NCI-H2227 (cell line): ENCODE measurements at regions not wholly inside any gene's neighbourhood (a gene's known extent, or its start where the extent isn't known, plus 50 kb on each side); places are given as distances from the start of the nearest gene placed in this dataset.
A peak's percentile ranks its signal among the peaks of the same experiment; 100 is the strongest.
"Not testable (repeated sequence)": the region's sequence is repeated elsewhere in the genome, so short reads cannot be mapped to it uniquely, and the experiment has no call there.

Experiments
- DNase-seq: peaks from one replicate; lab custom pipeline; 2025; ENCODE audit not compliant: unreplicated experiment; lab: John Stamatoyannopoulos, UW

DNA sequence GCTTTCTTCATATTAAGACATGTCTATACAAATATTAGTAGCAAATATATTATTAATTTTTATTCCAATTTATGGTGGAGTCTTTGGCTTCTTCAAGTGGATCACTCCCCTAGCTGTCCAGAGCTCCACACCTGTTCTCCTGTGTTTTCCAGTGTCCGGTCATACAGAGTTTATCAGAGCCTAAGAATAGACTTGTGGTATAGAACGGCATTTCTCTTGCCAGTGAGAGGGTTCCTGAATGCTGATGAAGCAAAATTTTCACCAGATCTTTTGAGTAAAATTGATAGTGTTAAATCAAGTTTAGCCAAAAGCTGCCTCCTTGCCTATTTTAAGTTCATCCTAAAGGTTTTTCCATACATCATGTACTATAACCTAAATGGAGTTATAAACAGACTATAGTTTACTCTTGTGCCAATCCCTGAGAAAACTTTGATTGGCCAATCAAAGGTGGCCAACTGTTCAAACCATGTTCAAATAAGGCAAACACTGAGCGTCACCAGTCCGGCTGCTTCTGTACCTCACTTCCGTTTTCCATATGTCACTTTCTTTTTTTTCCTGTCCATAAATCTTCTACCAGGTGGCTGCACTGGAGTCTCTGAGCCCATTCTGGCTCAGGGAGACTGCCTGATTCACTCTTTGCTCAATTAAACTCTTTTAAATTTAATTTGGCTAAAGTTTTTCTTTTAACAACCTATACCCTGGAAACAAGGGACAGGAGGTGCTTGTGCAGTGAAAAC is 422.7 kb upstream of the FRG2C start:
- not testable (repeated sequence) for DNase-seq

DNA sequence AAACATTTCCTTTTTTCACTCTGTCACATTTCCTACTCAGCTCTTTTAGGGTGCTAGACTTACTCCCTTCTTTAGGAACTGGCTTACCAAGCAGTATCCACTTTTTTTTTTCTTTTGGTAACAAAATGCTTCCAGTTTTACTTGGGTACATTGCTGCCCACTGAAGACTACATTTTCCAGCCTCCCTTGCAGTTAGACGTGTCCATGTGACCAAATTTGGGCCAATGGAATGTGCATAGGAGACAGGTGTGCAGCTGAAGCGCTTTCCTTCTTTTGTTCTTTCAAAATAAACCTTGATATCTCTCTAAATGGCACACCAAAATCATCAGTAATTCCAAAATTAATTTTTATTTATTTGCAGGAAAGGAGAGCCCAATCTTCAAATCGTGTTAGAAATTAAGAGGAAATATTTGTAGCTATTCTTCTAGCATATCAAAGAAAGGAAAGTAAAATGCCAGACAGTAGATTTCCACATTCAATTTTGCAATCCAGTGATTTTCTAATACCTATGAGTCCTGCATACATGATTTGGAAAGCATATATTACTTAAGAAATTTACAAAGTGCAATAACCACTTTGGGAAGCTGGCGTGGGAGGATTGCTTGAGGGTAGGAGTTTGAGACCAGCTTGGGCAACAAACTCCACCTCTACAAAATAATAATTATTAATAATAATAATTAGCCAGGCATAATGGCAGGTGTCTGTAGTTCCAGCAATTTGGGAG is 422.0 kb upstream of the FRG2C start:
- DNase-seq: no peak

DNA sequence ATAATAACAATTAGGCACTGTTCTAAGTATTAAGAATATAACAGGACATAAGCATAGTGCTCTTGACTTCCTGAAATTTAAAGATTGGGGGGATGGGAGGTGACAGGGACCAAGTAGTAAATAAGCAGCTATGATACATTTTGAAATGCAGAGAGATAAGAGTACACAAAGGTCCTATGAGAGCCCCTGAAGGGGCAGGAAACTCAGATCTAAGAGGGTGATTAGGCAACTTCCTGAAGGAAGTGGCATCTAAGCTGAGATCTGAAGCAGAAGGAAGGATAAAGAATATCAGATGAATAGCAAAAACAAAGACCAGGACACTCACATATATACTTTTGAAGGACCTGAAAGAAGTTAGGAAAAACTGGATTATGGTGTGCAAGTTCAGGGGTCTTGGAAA is 415.2 kb upstream of the FRG2C start:
- no peak for DNase-seq

DNA sequence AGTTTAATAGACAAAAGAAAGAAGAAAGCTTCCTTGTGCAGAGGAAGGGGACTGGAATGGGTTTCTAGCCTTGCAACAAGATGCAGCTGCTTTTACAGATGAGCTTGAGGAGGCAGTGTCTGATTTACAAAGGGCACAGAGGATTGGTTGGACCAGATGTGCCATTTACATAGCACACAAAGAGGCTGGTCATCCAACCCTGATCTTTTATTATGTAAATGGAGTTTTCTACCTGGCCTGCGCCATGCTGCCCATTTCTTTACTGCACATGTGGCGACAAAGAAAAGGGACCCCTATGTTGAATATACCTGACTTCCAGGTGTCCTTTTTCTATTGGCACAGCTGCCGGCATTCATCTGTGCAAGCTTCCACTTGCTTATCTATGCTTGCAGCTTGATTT is 409.4 kb upstream of the FRG2C start:
- no peak for DNase-seq

DNA sequence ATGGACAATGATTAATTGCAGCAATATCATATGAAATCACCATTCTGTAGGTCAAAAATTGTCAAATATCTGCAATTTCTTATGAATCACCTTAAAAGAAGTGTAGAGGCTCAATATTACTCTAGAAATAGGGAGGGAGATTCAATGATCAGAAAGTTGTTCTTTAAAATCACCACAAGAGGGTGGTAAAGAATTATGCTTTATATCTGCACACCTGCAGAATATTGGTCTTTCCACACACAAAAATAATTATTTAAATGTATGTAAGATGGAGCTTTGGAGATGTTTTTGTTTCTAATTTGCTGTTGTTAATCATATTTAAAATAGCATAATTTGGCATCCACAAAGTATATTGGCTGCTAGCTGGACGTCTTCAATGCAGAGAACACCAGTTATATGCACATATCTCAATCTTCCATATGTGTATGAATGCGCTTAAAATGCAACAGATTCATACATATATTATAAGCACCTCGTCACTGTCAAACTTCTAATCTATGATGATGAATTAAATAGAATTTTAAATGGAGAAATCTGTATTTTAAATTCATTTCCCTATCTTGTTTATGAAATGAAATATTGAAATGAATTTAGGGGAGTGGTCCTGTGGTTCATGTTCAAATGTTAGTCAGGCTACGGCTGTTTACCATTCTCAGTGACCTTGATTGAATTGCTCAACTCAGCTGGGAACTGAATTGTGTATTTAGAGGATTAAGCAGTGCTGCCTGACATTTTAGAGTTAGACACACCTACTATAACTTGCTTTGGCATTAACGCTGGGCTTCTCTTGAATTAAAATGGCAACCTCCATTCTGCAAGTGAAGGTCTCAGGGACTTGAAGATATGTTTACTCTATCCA is 405.1 kb upstream of the FRG2C start:
- DNase-seq: peak; percentile 0

DNA sequence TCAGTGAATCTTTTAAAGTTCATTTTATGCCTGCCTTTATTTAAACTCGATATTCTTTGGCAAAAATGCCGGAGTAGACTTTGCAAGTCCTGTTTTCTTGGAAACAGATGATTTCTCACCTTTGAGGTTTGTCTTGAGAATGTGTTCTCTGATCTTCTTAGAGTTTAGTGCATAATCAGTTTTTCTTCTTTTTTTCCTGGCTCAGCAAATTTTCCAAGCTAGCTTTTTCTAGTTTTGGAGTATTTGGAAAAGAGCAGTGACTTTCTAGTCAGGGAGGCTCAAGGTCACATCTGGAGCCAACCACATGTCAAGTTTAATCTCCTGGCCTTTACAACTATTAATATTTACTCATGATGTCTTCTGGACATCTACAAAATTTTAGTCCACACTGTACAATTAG is 403.2 kb upstream of the FRG2C start:
- DNase-seq: not testable (repeated sequence)

DNA sequence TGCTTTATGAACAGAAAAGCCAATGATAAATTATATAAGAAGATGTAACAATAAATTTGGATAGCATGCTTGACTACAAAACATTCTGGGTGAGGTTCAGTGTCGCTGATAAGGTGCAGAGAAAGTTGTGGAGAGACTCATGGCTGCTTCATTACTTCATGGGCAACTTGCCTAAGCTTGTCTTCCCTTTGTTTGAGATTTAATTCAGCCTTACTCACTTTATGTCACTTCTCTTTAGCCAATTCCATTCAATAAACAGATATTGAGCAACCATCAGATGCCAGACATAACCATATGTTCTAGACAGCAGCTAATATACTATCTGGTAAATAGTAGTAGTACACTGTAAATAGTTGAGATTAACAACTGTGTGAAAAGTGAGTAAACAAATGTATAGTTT is 401.5 kb upstream of the FRG2C start:
- DNase-seq: no peak

DNA sequence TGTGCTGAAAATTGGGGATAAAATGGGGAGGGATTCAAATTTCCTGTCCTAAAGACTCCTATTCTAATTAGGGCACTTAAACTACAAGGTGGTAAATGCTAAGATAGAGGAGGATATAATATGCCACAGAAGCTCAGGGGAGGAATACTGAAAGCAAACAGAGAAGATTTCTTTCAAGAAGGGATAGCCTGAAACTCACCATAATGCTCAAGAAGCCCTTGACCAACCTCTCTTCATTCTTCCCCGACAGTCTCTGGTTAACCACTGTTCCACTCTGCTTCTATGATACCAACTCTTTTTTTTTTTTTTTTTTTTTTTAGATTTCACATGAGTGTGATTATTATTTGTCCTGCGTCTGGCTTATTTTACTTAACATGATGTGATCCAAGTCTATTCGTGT is 398.2 kb upstream of the FRG2C start:
- DNase-seq: no peak

DNA sequence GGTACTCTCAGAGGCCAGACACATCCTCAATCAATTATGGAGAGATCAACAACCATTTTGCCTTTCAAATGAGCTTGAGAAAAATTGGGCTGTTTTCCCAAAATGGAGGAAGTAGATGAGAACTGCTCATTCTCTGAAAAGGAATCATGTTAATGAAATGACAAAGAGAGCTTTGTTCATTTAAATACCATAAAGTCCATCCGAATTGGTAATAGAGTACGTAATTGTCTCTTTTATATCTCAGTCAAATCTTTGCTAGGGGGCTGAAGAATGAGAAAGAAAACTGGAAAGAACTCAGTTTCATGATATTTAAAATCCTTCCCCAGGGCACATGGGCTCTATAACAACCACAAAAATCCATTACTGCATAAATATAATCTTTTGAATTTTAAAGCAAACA is 395.6 kb upstream of the FRG2C start:
- not testable (repeated sequence) for DNase-seq

DNA sequence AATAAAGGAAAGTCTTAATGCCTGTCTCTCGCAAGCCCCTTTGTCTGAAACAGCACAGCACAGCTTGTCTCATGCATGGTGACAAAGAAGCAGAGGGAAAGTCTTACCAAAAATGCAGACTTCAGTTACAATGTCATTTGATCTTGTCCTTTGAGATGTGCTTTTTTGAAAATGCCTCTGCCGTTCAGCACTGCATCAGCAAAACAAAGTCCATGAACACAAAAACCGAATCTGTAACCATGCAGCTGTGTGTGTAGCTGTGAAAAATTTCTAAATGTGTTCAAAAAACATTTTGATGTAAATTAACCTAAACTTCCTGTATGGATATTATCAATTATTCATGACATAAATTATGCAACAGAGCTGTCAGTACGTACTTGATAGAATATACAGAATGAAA is 391.9 kb upstream of the FRG2C start:
- DNase-seq: not testable (repeated sequence)

DNA sequence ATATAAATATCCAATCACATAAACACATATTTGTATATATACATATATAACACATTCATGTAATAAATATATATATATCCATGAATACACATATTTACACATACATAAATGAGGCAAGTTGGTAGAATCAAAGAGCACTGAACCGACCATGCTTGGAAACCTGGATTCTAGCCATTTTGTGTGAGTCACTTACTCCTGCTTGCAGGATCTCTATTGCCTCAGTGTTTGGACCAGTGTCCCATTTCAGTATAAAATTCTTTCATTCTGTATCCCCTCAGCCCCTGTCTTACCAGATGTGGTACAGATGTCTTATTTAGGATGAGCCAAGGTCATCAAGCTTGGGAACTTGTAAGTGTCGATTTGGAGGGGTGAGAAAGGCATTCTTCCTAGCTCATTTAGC is 391.4 kb upstream of the FRG2C start:
- no peak for DNase-seq

DNA sequence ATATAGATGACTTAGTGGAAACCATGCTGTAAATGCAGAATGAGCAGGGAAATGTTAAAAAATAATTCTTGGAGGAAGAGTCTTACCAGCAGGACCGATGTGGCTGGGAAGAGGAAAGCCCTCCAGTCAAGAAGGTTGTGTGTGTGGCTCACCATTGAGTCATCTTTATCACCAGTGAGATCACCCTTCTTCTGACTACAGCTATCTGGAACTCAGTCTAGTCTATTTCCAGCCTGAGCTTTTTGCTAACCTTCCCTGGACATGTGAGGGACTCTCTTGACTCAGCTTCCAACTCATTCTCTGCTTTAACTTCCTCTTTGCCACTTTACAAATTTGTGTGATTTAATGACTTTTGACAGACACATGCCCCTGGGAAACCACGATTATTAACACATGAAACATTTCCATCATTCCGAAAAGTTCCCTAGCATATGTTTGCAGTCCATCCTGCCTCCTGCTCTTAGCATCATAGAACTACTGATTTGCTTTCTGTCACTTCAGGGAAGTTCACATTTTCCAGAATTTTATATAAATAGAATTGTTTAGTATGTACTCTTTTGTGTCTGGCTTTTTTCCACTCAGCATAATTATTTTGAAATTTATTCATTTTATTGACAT is 378.5 kb upstream of the FRG2C start:
- DNase-seq: not testable (repeated sequence)

DNA sequence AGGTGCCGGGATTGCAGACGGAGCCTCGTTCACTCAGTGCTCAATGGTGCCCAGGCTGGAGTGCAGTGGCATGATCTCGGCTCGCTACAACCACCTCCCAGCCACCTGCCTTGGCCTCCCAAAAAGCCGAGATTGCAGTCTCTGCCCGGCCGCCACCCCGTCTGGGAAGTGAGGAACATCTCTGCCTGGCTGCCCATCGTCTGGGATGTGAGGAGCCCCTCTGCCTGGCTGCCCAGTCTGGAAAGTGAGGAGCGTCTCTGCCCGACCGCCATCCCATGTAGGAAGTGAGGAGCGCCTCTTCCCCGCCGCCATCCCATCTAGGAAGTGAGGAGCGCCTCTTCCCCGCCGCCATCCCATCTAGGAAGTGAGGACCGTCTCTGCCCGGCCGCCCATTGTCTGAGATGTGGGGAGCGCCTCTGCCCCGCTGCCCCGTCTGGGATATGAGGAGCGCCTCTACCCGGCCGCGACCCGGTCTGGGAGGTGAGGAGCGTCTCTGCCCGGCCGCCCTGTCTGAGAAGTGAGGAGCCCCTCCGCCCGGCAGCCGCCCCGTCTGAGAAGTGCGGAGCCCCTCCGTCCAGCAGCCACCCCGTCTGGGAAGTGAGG is 375.1 kb upstream of the FRG2C start:
- DNase-seq: not testable (repeated sequence)

DNA sequence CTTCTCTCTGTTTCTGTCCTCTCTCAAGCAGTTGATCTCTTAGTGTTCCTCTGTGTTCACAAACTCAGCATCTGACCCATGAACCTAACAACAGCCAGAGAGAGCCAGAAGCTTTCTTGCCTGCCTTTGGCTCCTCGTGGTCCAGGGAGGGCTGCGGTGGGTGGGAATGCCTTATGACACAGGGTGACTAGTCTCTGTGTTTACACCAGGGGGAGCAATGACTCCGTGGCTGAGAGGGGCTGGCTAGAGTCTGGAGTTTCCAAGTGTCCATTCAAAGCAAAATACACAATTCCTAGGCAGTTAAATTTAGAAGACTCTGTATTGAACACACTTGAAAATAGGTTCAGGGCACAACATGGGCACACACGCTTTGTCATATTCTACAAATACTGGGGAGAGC is 370.0 kb upstream of the FRG2C start:
- DNase-seq: peak; percentile 4

DNA sequence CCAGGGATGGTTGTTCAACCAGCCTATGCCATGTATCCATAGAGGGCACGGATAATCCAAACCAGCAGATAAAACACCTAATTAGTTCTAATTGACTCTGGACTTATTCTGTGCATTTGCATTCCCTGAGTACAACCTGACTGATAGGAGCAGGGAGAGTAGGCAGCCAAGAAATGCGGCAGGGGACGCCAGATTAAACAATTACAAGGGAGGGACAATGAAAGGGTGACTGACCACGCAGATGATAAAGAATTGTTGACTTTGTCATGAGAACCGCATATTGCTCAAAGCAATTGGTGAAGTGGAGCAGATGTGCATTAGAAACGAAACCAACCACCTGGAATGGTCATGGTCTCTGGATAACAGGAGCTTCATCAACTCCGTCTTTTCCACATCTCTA is 369.1 kb upstream of the FRG2C start:
- DNase-seq: no peak

DNA sequence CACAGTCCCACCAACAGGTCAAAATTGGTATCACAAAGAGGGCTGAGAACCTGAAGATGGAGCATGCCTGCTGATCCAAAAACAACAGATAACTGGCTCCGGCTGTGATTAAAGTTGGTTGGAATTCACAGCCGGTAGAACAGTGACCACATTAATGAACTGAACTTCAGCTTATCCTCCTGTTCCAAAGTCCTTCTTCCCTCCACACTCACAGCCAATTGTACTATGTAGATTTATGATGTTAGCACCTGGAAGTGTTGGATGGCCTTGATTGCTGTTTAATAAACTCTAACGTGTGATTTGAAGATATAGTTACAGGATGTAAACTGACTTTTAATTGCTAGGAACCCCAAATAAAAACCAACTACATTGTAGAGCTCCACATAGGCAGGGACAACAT is 367.3 kb upstream of the FRG2C start:
- DNase-seq: no peak

DNA sequence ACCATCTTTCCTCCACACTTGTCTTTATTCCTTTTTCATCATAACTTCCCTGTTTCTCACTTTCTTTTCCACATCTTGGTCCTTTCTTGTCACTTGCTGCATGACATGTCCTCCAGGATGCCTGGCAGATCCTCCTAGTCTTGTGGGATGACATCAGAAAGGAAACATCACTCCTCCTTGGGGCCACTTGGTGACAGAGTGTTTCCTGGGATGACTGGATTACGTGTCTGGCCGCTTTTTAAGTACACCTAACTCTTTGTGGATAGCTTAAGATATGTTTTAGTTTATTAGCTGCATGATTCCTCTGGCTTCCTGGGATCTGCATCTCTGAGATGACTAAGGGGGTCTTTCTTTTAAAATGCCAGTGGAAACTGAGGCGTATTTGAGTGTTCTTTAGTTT is 363.5 kb upstream of the FRG2C start:
- no peak for DNase-seq

DNA sequence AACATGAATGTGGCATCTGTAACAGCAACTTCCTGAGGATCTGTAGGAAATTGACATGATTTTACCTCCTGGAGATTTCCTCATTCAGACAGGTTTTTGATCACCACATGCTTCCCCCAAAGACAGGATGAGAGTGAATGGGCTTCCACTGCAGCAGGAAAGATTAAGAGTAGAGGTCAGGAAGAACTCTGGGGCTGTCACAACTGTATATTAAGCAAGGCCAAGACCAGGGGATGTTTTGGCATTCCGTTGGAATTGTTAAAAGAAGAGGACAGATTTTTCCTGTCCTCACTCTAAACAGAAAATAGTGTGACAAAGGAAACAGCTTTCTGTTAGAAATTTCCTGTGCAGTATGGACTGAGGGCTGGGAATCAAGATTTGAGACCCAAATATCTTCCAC is 363.1 kb upstream of the FRG2C start:
- not testable (repeated sequence) for DNase-seq

DNA sequence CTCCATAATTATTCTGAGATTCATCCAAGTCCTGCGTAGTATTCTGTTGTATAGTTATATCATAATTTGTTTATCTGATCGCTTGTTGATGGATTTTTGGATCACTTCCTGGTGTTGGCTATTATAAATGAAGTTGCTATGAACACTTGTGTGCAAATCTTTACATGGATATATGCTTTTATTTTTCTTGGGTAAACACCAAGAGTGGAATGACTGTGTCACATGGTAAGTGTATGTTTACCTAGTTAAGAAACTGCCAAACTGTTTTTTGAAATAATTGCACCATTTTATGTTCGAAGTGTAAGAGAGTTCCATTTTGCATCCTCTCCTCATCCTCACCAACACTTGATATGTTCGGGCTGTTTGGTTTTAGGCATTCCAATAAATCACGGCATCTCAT is 360.4 kb upstream of the FRG2C start:
- no peak for DNase-seq

DNA sequence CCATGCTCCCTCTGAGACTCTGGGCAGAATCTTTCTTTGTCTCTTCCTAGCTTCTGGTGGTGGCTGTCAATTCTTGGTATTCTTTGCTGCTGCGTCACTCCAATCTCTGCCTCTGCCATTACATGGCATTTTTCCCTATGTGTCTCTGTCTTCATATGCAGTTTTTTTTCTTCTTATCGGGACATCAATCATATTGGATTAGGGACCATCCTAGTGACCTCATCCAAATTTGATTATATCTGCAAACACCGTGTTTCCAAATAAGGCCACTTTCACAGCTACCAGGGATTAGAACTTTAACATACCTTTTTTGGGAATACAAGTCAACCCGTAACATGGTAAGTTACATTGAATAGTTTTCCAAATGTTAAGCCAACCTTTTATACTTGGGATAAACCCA is 358.2 kb upstream of the FRG2C start:
- no peak for DNase-seq

DNA sequence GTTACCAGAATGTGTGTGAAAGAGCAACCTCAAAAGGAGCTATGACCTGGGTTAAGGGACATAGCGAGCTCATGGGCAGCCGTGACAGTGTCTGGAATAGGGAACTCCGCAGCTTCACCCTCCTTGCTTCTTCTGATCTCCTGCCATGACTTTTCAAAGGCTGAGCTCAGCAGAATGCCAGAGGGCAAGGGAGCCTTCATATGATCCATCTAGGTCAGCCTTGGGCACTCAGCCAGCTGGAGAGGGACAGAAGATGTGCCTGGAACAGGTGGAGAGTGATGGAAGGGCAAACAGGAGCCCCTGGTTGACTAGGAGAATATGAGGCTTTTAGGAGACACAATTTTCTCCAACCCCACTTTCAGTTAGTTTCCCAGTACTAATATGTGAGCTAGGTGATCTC is 352.8 kb upstream of the FRG2C start:
- DNase-seq: not testable (repeated sequence)
